ENCODE measurements at regions not wholly inside any gene's neighbourhood (a gene's known extent, or its start where the extent isn't known, plus 50 kb on each side); places are given as distances from the start of the nearest gene placed in this dataset.

DNA sequence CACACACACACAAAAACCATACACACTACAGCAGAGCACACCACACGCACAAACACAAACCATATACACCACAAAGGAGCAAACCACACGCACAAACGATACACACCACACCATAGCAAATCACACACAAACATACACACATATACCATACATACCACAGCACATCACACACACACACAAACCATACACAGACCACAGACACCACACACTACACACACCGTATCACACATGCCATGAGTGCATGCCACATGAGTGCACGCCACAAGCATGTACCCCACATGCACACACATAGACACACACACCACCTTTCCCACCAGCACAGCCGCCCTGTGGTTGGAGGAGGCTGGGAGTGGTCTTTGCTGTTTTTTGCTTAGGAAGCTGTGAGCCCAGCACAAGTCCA lies 517.1 kb upstream of the MYT1L start:
- no peak for DNase-seq (ENCODE audit: low spot score)

- DNase-seq (ENCODE audit: low spot score), result no peak
These were observed 516.2 kb upstream of the MYT1L start for GRCh38 chr2:2847209-2847676.

- no peak for DNase-seq (ENCODE audit: low spot score)
These were observed 515.5 kb upstream of the MYT1L start for GRCh38 chr2:2846332-2847208.

GRCh38 chr2:2845806-2846315 lies 514.8 kb upstream of the MYT1L start:
- DNase-seq (ENCODE audit: low spot score), result no peak

- no peak for DNase-seq (ENCODE audit: low spot score)
These were observed 514.2 kb upstream of the MYT1L start for GRCh38 chr2:2845267-2845666.

DNA sequence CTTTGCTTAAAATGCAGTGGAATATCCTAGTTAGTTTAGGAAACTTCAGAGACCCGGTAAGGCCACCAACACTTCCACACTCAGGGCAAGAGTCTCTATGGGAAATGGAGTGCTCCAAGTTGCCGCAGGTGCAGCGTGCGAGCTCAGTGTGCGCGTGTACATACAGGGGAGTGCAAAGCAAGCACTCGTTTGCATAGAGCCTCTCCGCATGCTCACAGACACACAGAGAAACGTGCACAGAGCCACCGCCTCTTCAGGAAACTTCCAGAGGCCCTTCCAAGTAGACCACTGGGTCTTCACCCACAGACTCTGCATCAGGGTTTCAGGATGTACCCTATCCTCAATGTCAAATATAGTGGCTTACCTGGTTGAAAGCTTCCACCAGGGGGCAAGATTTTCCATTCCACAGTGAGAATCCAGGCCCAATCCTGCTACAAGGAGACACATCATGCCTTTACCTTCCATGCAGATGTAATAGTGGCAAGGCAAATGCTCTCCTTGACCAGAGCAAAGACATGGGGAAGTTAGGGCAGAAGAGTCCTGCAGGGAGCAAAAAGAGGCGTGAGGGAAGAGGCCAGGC lies 513.0 kb upstream of the MYT1L start:
- no peak for DNase-seq (ENCODE audit: low spot score)

- DNase-seq (ENCODE audit: low spot score), result no peak
These were observed 511.4 kb upstream of the MYT1L start for GRCh38 chr2:2842466-2842865.

DNA sequence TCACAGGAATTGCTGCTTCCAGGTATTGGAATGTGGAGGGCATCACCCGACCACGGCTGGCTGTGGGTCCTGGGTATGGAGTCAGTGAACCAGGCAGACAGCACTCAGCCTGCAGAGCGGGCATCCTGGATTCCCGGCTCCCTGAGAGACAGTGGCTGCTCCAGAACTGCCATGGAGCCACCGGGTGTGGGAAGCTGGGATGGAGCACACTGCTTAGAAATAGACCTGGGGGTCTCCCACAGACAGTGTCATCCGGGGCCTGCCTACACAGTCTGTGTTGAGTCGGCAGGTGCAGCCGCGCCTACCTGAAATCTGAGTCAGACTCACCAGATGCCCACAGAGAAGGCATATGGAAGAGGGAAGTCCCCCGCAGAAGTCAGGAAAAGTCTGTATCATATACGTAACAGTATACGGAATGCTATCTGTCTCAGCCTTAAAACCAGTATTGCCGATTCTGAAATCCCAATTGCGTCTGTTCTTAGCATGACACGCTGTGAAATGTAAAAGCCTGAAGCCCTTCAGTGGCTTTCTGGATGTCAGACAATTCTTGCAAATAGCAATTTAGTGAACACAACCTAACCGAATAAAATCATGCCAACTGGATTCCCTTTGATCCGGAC lies 509.7 kb upstream of the MYT1L start:
- no peak for DNase-seq (ENCODE audit: low spot score)

GRCh38 chr2:2839782-2840531 lies 508.9 kb upstream of the MYT1L start:
- no peak for DNase-seq (ENCODE audit: low spot score)

DNA sequence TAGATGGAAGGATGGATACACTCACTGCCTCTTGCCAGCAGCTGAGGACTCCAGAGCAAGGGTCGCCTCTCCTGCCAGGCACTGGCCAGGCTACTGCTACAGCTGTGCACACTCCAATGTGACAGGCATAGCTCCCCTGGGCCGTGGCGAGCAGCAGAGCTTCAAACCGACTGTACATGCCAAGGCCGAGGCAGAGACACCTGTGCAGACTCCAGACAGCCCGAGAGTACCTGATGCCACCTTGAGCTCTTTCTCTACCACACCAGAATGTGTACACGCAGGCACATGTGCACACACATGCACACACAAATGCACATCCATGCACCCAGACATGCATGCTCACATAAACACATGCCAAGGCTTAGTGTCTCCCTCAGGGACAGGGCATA lies 508.3 kb upstream of the MYT1L start:
- DNase-seq (ENCODE audit: low spot score), result no peak

DNA sequence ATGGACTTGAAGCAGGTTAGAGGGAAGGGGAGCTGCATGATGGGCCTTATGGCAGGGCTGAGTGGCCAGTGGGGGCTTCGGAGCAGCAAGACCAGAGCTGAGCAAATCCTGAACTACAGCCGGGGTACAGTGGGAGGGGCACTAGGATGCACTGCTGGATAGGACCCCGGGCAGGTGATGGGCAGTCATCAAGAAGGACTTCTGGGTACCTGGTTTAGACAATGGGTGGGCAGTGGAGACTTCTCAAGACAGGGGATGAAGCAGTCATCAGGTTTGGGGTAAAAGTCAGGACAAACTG lies 507.4 kb upstream of the MYT1L start:
- DNase-seq (ENCODE audit: low spot score), result no peak

DNA sequence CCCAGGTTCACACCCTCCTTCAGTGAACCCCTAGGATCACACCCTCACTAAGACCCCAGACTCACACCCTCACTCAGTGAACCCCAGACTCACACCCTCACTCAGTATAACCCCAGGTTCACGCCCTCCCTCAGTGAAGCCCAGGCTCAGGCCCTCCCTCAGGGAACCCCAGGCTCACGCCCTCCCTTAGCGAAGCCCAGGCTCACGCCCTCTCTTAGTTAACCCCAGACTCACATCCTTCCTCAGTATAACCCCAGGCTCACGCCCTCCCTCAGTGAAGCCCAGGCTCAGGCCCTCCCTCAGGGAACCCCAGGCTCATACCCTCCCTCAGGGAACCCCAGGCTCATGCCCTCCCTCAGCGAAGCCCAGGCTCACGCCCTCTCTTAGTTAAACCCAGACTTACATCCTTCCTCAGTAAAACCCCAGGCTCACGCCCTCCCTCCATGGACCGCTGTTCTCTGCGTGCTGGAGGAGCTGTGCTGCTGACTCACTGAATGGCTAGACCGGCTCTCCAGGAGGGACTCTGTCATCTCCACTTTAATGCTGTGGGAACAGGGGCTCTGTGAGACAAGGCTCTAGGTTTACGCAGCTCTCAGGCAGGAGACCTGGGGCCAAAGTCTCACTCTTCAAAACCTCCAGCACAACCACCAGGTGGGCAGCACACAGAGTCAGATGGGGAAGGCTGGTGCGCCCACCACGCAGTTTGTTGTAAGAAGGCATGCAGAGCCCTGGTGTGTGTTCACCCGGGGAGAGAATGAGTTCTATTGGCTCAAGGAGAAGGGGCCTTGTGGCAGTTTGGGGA lies 506.9 kb upstream of the MYT1L start:
- no peak for DNase-seq (ENCODE audit: low spot score)

DNA sequence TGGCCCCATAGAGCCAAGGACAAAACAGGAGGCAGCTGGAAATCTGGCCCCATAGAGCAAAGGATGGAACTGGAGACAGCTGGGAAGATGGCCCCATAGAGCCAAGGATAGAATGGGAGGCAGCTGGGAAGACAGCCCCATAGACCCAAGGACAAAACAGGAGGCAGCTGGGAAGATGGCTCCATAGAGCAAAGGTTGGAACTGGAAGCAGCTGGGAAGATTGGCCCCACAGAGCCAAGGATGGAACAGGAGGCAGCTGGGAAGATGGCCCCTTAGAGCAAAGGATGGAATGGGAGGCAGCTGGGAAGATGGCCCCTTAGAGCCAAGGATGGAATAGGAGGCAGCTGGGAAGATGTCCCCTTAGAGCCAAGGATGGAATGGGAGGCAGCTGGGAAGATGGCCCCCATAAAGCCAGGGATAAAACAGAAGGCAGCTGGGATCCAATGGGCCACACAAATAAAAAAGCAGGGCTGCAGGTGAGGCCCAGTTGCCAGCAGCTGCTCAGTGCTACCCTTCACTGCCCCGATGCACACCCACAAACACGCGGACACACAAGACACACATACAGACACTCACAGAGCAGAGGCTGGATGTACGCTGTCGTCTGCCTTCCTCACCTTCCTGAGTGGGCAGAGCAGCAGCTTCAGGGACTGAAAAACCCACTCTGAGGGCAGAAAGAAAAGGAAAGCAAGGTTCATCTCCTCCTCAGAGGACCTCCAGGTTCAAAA lies 505.4 kb upstream of the MYT1L start:
- no peak for DNase-seq (ENCODE audit: low spot score)

DNA sequence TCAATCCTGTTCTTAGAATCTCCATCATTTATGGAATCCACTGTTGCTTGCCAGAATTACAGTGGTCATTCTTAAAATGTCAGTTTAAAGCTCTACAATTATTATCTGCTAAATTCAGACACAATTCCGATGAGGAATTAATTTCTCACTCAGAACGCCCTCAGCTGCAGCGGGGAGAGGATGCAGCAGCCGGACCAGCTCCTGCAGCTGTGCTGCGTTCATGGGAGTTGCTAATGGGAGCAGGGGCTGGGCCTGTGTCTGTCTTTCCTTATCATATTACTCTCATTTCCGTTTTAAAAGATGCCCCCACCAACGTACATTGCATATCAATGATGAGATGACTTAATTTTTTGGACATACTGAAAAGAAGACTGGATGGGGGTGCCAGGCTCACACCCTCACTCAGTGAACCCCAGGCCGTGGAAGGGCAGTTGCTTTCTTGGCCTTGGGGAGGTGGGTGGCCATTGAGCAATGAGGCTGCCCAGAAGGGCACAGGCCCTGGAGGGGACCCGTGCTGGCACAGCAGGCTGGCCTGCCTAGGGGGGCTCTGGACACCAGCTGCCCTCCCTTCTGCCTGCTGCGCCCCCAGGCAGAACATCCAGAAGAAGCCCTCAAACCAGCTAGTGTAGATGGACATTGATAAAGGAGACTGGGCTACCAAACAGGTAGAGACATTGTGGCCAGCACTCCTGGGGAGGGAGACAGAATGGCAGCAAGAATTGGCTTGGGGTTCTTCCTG lies 503.6 kb upstream of the MYT1L start:
- no peak for DNase-seq (ENCODE audit: low spot score)

- DNase-seq (ENCODE audit: low spot score), result no peak
These were observed 503.0 kb upstream of the MYT1L start for GRCh38 chr2:2834105-2834504.

- no peak for DNase-seq (ENCODE audit: low spot score)
These were observed 501.6 kb upstream of the MYT1L start for GRCh38 chr2:2832657-2833056.

GRCh38 chr2:2831633-2832032 lies 500.6 kb upstream of the MYT1L start:
- DNase-seq (ENCODE audit: low spot score), result no peak

DNA sequence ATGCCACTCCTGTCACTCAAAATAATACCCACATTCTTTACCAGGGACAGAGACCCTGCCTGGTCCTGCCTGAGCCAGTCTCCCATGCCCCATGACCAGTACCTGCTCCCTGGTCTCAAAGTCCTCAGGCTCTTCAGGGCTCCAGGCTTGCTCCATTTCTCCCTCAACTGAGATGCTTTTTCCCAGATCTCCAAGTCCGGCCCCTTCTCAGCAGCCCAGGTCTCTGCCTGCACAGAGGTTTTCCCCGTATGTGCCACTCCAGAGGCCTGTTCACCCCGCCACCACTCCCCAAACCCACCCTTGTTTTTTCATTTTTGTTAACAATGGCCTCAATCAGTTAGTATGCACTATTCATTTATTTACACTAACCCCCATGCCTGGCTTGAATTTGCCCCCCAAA lies 499.5 kb upstream of the MYT1L start:
- DNase-seq (ENCODE audit: low spot score), result no peak

GRCh38 chr2:2828774-2829368 lies 497.8 kb upstream of the MYT1L start:
- no peak for DNase-seq (ENCODE audit: low spot score)

GRCh38 chr2:2827761-2828221 lies 496.7 kb upstream of the MYT1L start:
- DNase-seq (ENCODE audit: low spot score), result no peak
